K562 (cell line): ENCODE measurements at regions not wholly inside any gene's neighbourhood (a gene's known extent, or its start where the extent isn't known, plus 50 kb on each side); places are given as distances from the start of the nearest gene placed in this dataset.

Experiments
- ATAC-seq: fragments of 200-7000 bp; cut with Tn5 transposase; 3 replicates; pipeline ENCODE4 v1.9.1; 2020; ENCODE audit warnings: moderate library complexity
- BruUV-seq: library from RNA; stranded (reverse); fragments of 400-500 nt; replicated peaks from 2 replicates; lab custom pipeline; 2021; lab: Mats Ljungman, UMichigan
- CTCF ChIA-PET: fragments of 300-600 bp; formaldehyde crosslinking; extraction: SDS; loops from one replicate; lab custom pipeline; 2021; ENCODE audit warnings: low intra/inter-chr PET ratio; lab: Yijun Ruan, JAX
- POLR2A ChIA-PET: fragments of 300-600, 350-650 bp; sonication (Branson Sonifier 250); formaldehyde crosslinking; extraction: SDS; loops from one replicate; lab custom pipeline; 2021; ENCODE audit warnings: antibody characterized with exemption, inconsistent platforms; lab: Yijun Ruan, JAX
- DNase-seq, 4 experiments: peaks; one replicate each; pipeline versions ENCODE4 v3.0.0 to v3.0.0-alpha.2; 2011 to 2018; ENCODE audit warnings: low spot score in 3 of 4, mixed read lengths in 3 of 4; ENCODE audit errors: extremely low read depth in 1 of 4
- FAIRE-seq: peaks from 2 replicates; lab custom pipeline; 2011; peaks lifted over from hg19 to GRCh38; lab: Jason Lieb, UNC
- H2AFZ ChIP-seq: 2 replicates; pipeline ENCODE4 v1.6.0; 2011; ENCODE audit warnings: low read depth, low read length, control low read depth, inconsistent platforms
- H3K27ac ChIP-seq: fragments of 200-600 bp; 3 replicates; pipeline ENCODE4 v1.8.0; 2011; ENCODE audit warnings: low read depth, mild to moderate bottlenecking, control low read depth, inconsistent platforms, low read length, moderate library complexity, mixed read lengths; ENCODE audit errors: extremely low read depth
- H3K27me3 ChIP-seq, 2 experiments: fragments of 300-600 bp in 1 of 2; 2 replicates in 1 of 2; 3 replicates in 1 of 2; pipeline versions ENCODE4 v1.6.0 to v1.8.0; 2011; ENCODE audit warnings: inconsistent platforms in 2 of 2, low read length in 2 of 2, mild to moderate bottlenecking in 1 of 2, mixed read lengths in 1 of 2, moderate library complexity in 1 of 2; ENCODE audit not compliant: control insufficient read depth in 2 of 2, insufficient read depth in 2 of 2
- H3K36me3 ChIP-seq: fragments of 300-600 bp; 3 replicates; pipeline ENCODE4 v1.8.0; 2011; ENCODE audit warnings: mild to moderate bottlenecking, low read length, inconsistent platforms; ENCODE audit not compliant: control insufficient read depth, insufficient read depth
- H3K4me1 ChIP-seq, 2 experiments: fragments of 200-600 bp in 1 of 2; replicated peaks in 1 of 2; 2 replicates in 1 of 2; 3 replicates in 1 of 2; pipeline versions ENCODE4 v1.5.1 to v1.8.0; 2011; ENCODE audit warnings: inconsistent platforms in 2 of 2, low read length in 2 of 2, mild to moderate bottlenecking in 1 of 2, mixed read lengths in 1 of 2, moderate library complexity in 1 of 2; ENCODE audit not compliant: control insufficient read depth in 2 of 2, insufficient read depth in 2 of 2
- H3K4me2 ChIP-seq: 2 replicates; pipeline ENCODE4 v1.6.1; 2011; ENCODE audit warnings: low read length, control low read depth, inconsistent platforms, mixed read lengths; ENCODE audit not compliant: insufficient read depth
- H3K4me3 ChIP-seq: fragments of 200-600 bp; sonication (generic), shearing (Covaris generic); 2 replicates; pipeline ENCODE4 v1.5.1; 2016; ENCODE audit warnings: control low read depth, inconsistent platforms
- H3K79me2 ChIP-seq: fragments of 200-600 bp; 3 replicates; pipeline ENCODE4 v1.8.0; 2011; ENCODE audit warnings: low read length, inconsistent platforms; ENCODE audit not compliant: control insufficient read depth, insufficient read depth
- H3K9ac ChIP-seq, 2 experiments: 2 replicates each; pipeline versions ENCODE4 v1.6.0 to v1.6.1; 2011; ENCODE audit warnings: low read depth in 2 of 2, low read length in 2 of 2, control low read depth in 1 of 2, inconsistent platforms in 1 of 2, mild to moderate bottlenecking in 1 of 2, mixed read lengths in 1 of 2; ENCODE audit not compliant: insufficient read depth in 1 of 2
- H3K9me1 ChIP-seq: one replicate; pipeline ENCODE4 v1.6.0; 2011; ENCODE audit warnings: inconsistent platforms, mild to moderate bottlenecking, low read length, moderate library complexity; ENCODE audit not compliant: control insufficient read depth, insufficient read depth
- H3K9me3 ChIP-seq: replicated peaks from 2 replicates; pipeline ENCODE4 v1.5.1; 2011; ENCODE audit warnings: low read depth, low read length, inconsistent platforms; ENCODE audit not compliant: control insufficient read depth, insufficient read depth
- H4K20me1 ChIP-seq: replicated peaks from 2 replicates; pipeline ENCODE4 v1.6.1; 2011; ENCODE audit warnings: low read length, inconsistent platforms, mixed read lengths; ENCODE audit not compliant: control insufficient read depth, insufficient read depth
- ESRRA ChIP-seq: fragments of 450-650 bp; IDR thresholded peaks from 2 replicates; pipeline ENCODE4 v1.6.1; 2014; ENCODE audit warnings: low read depth, mild to moderate bottlenecking, moderate library complexity, borderline replicate concordance
- OTX1 ChIP-seq: fragments of 450-650 bp; formaldehyde crosslinking; IDR thresholded peaks from 2 replicates; pipeline ENCODE4 v1.4.0; 2022; ENCODE audit warnings: mild to moderate bottlenecking
- PRMT5 ChIP-seq: sonication (generic); formaldehyde crosslinking; IDR thresholded peaks from 2 replicates; pipeline ENCODE4 v1.5.0; 2020; ENCODE audit warnings: missing genetic modification reagents
- TAF15 ChIP-seq: fragments of 200-400 bp; formaldehyde crosslinking; IDR thresholded peaks from 2 replicates; pipeline ENCODE4 v1.6.1; 2017; ENCODE audit warnings: mild to moderate bottlenecking, low read depth, low read length, moderate library complexity
- TBP ChIP-seq: optimal IDR thresholded peaks from 2 replicates; pipeline ENCODE3; 2011; ENCODE audit warnings: low read depth, low read length, improper control_type of control experiment
- ZNF436 ChIP-seq: fragments of 250-450, 450-650 bp; sonication (Bioruptor Pico); formaldehyde crosslinking; IDR thresholded peaks from 2 replicates; pipeline ENCODE4 v1.7.0; 2020; ENCODE audit warnings: mild to moderate bottlenecking
- WGBS: fragments of 100-300 bp; shearing (Covaris generic); methylation state at CpG from one replicate; pipeline ENCODE4 v1.1.6; 2016; ENCODE audit warnings: low coverage, mixed read lengths; ENCODE audit not compliant: insufficient coverage; ENCODE audit errors: missing lambda C conversion rate; 5-methylcytosine and 5-hydroxymethylcytosine counted together
- in situ Hi-C: fragments of 300-500 bp; cut with MboI; formaldehyde crosslinking; loops from 4 replicates; pipeline ENCODE4 v1.15.0; 2018; ENCODE audit warnings: inconsistent platforms, mixed read lengths
- intact Hi-C: fragments of 100-400 bp; cut with micrococcal nuclease; formaldehyde crosslinking; loops from 2 replicates; pipeline ENCODE4 v1.14.2; 2022
- TF ChIP-seq, protein P1 (sequence below): fragments of 250-450 bp; sonication (Bioruptor Pico); IDR thresholded peaks from 2 replicates; pipeline ENCODE4 v1.9.0; 2021; ENCODE audit warnings: mild to moderate bottlenecking, inconsistent platforms
- TF ChIP-seq, protein P2 (sequence below): sonication (generic); formaldehyde crosslinking; IDR thresholded peaks from 2 replicates; pipeline ENCODE4 v1.8.0; 2022; ENCODE audit warnings: mild to moderate bottlenecking, missing genetic modification reagents

GRCh38 chr10:44118500-44118899 lies 266.4 kb downstream of the CXCL12 start (continued):
- TF ChIP-seq, protein P1, sequence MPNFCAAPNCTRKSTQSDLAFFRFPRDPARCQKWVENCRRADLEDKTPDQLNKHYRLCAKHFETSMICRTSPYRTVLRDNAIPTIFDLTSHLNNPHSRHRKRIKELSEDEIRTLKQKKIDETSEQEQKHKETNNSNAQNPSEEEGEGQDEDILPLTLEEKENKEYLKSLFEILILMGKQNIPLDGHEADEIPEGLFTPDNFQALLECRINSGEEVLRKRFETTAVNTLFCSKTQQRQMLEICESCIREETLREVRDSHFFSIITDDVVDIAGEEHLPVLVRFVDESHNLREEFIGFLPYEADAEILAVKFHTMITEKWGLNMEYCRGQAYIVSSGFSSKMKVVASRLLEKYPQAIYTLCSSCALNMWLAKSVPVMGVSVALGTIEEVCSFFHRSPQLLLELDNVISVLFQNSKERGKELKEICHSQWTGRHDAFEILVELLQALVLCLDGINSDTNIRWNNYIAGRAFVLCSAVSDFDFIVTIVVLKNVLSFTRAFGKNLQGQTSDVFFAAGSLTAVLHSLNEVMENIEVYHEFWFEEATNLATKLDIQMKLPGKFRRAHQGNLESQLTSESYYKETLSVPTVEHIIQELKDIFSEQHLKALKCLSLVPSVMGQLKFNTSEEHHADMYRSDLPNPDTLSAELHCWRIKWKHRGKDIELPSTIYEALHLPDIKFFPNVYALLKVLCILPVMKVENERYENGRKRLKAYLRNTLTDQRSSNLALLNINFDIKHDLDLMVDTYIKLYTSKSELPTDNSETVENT (CRISPR knock-in tag), result no peak
- TF ChIP-seq ZNF436 (CRISPR knock-in tag) (no peak), ESRRA (no peak)
- TF ChIP-seq, protein P2, sequence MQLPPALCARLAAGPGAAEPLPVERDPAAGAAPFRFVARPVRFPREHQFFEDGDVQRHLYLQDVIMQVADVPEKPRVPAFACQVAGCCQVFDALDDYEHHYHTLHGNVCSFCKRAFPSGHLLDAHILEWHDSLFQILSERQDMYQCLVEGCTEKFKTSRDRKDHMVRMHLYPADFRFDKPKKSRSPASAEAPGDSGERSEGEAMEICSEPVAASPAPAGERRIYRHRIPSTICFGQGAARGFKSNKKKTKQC, result no peak

DNA sequence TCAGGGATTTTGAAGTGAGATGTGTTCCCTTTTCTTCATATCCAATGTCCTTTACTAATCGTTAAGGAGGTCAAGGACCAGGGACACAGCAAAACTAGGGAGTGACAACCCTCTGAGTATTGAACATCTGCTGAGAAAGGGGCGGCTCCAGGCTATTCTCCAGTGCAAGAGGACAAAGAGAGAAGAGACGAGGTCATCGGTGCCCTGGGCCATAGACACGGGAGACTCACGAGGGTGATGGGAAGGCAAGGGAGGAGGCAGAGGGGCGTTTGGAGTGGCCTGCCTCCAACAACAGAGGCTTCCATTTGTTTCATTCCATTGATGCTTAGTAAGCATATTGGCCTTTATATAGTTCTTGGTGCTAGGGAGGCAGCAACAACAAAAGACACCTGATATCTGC lies 268.4 kb downstream of the CXCL12 start:
- FAIRE-seq, result no peak

More for the DNA sequence above, 268.4 kb downstream of the CXCL12 start:
- no peak for DNase-seq
- H3K4me1 ChIP-seq, result no peaks in the 10 kb centered on the region
- no peak for ATAC-seq
- no peak overlapping the region for H3K4me3 ChIP-seq
- TF ChIP-seq OTX1 (CRISPR knock-in tag), result no peak
- TF ChIP-seq TBP, result no peak
- no peak for TF ChIP-seq TAF15
- TF ChIP-seq PRMT5 (CRISPR knock-in tag), result no peak
- POLR2A ChIA-PET, result interaction anchor here (0.7 to 1.4 kb wide), 2 partner anchors 8 to 52 kb away, joined by 3 to 5 read pairs; no protein-coding TSS in a partner anchor
- H4K20me1 ChIP-seq, result no peaks in the 10 kb centered on the region
- intact Hi-C loops, result no loop called here
- no peak overlapping the region for H2AFZ ChIP-seq
- in situ Hi-C loops, result no loop called here
- H3K4me2 ChIP-seq, result no peak overlapping the region
- H3K9ac ChIP-seq, result no peak overlapping the region
- CTCF ChIA-PET, result no interaction called here
- H3K9me3 ChIP-seq, result no peaks in the 10 kb centered on the region
- H3K9me1 ChIP-seq, result no peaks in the 10 kb centered on the region
- 0% methylated on average over 7 of the region's 7 CpGs for WGBS
- no peaks in the 10 kb centered on the region for H3K79me2 ChIP-seq
- no peaks in the 10 kb centered on the region for H3K27me3 ChIP-seq
- no peaks in the 10 kb centered on the region for H3K36me3 ChIP-seq
- no peak overlapping the region for H3K27ac ChIP-seq
- no TSS peak for BruUV-seq
